PC-3 (cell line): ENCODE measurements at regions not wholly inside any gene's neighbourhood (a gene's known extent, or its start where the extent isn't known, plus 50 kb on each side); places are given as distances from the start of the nearest gene placed in this dataset.
"Not testable (repeated sequence)": the region's sequence is repeated elsewhere in the genome, so short reads cannot be mapped to it uniquely, and the experiment has no call there.

Experiments
- ATAC-seq: fragments of 200-7000 bp; cut with Tn5 transposase; 2 replicates; pipeline ENCODE4 v1.9.1; 2020; ENCODE audit warnings: mild to moderate bottlenecking, moderate library complexity
- BruUV-seq: library from RNA; stranded (reverse); fragments of 400-500 nt; replicated peaks from 2 replicates; lab custom pipeline; 2021; lab: Mats Ljungman, UMichigan
- CTCF ChIA-PET: fragments of 300-600 bp; sonication (Branson Sonifier 250); formaldehyde crosslinking; loops from one replicate; lab custom pipeline; 2022; ENCODE audit warnings: antibody characterized with exemption; lab: Charles Lee
- POLR2A ChIA-PET: fragments of 300-600 bp; sonication (Branson Sonifier 250); formaldehyde crosslinking; loops from one replicate; lab custom pipeline; 2022; ENCODE audit warnings: antibody characterized with exemption; ENCODE audit not compliant: unreplicated experiment; lab: Charles Lee
- DNase-seq: peaks from one replicate; pipeline ENCODE4 v3.0.0-alpha.2; 2015
- H2AFZ ChIP-seq: fragments of 300-600 bp; sonication (generic); 2 replicates; pipeline ENCODE4 v1.6.0; 2016; ENCODE audit warnings: antibody characterized with exemption, low read length
- H3F3A ChIP-seq: fragments of 300-600 bp; sonication (generic); one replicate; pipeline ENCODE4 v1.6.0; 2017; ENCODE audit warnings: antibody characterized with exemption, low read length, control low read depth, mild to moderate bottlenecking; ENCODE audit not compliant: unreplicated experiment
- H3K27ac ChIP-seq: fragments of 300-600 bp; sonication (generic); 2 replicates; pipeline ENCODE4 v1.5.1; 2016; ENCODE audit warnings: mild to moderate bottlenecking, low read length
- H3K27me3 ChIP-seq: fragments of 300-600 bp; sonication (generic); 2 replicates; pipeline ENCODE4 v1.6.1; 2016; ENCODE audit warnings: low read length, mixed read lengths
- H3K36me3 ChIP-seq: fragments of 300-600 bp; sonication (generic); 2 replicates; pipeline ENCODE4 v1.6.1; 2016; ENCODE audit warnings: low read depth, mixed run types, low read length, mixed read lengths
- H3K4me1 ChIP-seq: fragments of 300-600 bp; sonication (generic); 2 replicates; pipeline ENCODE4 v1.5.1; 2016; ENCODE audit warnings: low read length; ENCODE audit not compliant: insufficient read depth
- H3K4me2 ChIP-seq: fragments of 300-600 bp; sonication (generic); 2 replicates; pipeline ENCODE4 v1.6.0; 2016; ENCODE audit warnings: low read length
- H3K4me3 ChIP-seq: fragments of 300-600 bp; sonication (generic); 2 replicates; pipeline ENCODE4 v1.5.1; 2016; ENCODE audit warnings: mild to moderate bottlenecking, low read length, mixed read lengths
- H3K79me2 ChIP-seq: fragments of 300-600 bp; sonication (generic); 2 replicates; pipeline ENCODE4 v1.6.1; 2017; ENCODE audit warnings: low read length, mixed read lengths
- H3K9ac ChIP-seq: fragments of 300-600 bp; sonication (generic); 2 replicates; pipeline ENCODE4 v1.6.0; 2016; ENCODE audit warnings: mild to moderate bottlenecking, low read length
- H3K9me2 ChIP-seq: fragments of 300-600 bp; sonication (generic); replicated peaks from 2 replicates; pipeline ENCODE4 v1.6.1; 2016; ENCODE audit warnings: mixed run types, low read length, mixed read lengths
- H3K9me3 ChIP-seq: fragments of 300-600 bp; sonication (generic); 2 replicates; pipeline ENCODE4 v1.6.1; 2016; ENCODE audit warnings: low read length, mixed read lengths
- H4K20me1 ChIP-seq: fragments of 300-600 bp; sonication (generic); 2 replicates; pipeline ENCODE4 v1.6.1; 2016; ENCODE audit warnings: low read length, mixed read lengths
- CTCF ChIP-seq: fragments of 300-600 bp; sonication (generic); conservative IDR thresholded peaks from 2 replicates; pipeline ENCODE4 v1.5.1; 2017; ENCODE audit warnings: antibody characterized with exemption, low read depth, mild to moderate bottlenecking, low read length
- EZH2 ChIP-seq: fragments of 300-600 bp; sonication (generic); IDR thresholded peaks from one replicate; pipeline ENCODE4 v1.6.1; 2017; ENCODE audit warnings: antibody characterized with exemption, mild to moderate bottlenecking, low read length; ENCODE audit not compliant: unreplicated experiment
- EZH2phosphoT487 ChIP-seq: fragments of 300-600 bp; sonication (generic); IDR thresholded peaks from 2 replicates; pipeline ENCODE4 v1.6.1; 2018; ENCODE audit warnings: mild to moderate bottlenecking, antibody characterized with exemption, low read length, borderline replicate concordance
- intact Hi-C: fragments of 100-400 bp; cut with micrococcal nuclease; formaldehyde crosslinking; loops from 2 replicates; pipeline ENCODE4 v1.9.0; 2023

DNA sequence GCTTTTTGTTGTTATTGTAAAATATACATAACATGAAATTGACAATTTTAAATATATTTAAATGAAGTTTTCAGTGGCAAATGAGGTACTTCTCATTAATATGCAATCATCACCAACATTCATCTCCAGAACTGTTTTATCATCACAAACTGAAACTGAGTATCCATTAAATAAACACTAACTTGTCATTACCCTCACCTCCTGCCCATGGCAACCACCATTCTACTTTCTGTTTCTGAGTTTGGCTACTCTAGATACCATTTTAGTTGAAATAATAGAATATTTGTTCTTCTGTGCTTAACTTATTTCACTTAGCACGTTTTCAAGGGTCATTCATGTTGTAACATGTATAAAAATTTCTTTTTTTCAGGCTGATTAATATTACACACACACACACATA, 834.3 kb downstream of the PLOD2 start:
- no peak for DNase-seq
- ChIA-PET POLR2A (no interaction called here), CTCF (interaction anchor here (0.6 kb wide), 1 partner anchor 40 kb away, joined by 5 read pairs; no protein-coding TSS in a partner anchor)
- Histone ChIP-seq H3K9me2 (no peaks in the 10 kb centered on the region), H2AFZ (no peak overlapping the region), H3K36me3 (no peaks in the 10 kb centered on the region), H3K27ac (no peak overlapping the region), H4K20me1 (no peaks in the 10 kb centered on the region), H3K4me3 (no peak overlapping the region), H3K79me2 (no peaks in the 10 kb centered on the region), H3K4me2 (no peak overlapping the region), H3K9me3 (no peaks in the 10 kb centered on the region), H3K4me1 (no peaks in the 10 kb centered on the region), H3K27me3 (no peaks in the 10 kb centered on the region), H3F3A (no peaks in the 10 kb centered on the region), H3K9ac (no peak overlapping the region)
- no TSS peak for BruUV-seq
- intact Hi-C loops: no loop called here
- ATAC-seq: no peak
- no peak for TF ChIP-seq EZH2
- no peak for TF ChIP-seq EZH2phosphoT487
- TF ChIP-seq CTCF: no peak

- BruUV-seq, H3K9me3 ChIP-seq, H2AFZ ChIP-seq, intact Hi-C loops, DNase-seq, H4K20me1 ChIP-seq, H3K9me2 ChIP-seq, CTCF ChIA-PET, ATAC-seq, POLR2A ChIA-PET, H3K79me2 ChIP-seq, H3K4me1 ChIP-seq, H3K27me3 ChIP-seq, H3K36me3 ChIP-seq, H3K4me3 ChIP-seq, H3F3A ChIP-seq, H3K4me2 ChIP-seq, H3K9ac ChIP-seq, H3K27ac ChIP-seq: not testable (repeated sequence)
Observed at GRCh38 chr3:145333427-145333826, 827.6 kb downstream of the PLOD2 start.

DNA sequence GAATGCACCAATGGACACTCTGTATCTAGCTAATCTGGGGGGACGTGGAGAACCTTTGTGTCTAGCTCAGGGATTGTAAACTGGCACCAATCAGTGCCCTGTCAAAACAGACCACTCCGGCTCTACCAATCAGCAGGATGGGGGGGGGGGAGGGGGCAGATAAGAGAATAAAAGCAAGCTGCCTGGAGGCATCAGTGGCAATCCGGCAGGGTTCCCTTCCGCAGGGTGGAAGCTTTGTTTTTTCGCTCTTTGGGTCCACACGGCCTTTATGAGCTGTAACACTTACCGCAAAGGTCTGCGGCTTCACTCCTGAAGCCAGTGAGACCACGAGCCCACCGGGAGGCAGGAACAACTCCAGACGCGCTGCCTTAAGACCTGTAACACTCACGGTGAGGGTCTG, 827.1 kb downstream of the PLOD2 start:
- no peak overlapping the region for H3K4me2 ChIP-seq
- H3K79me2 ChIP-seq: no peaks in the 10 kb centered on the region
- no peak overlapping the region for H3K4me3 ChIP-seq
- ChIA-PET CTCF (no interaction called here), POLR2A (no interaction called here)
- ATAC-seq (no peak), DNase-seq (no peak)
- intact Hi-C loops: no loop called here
- no peaks in the 10 kb centered on the region for H3K9me3 ChIP-seq
- H3K4me1 ChIP-seq: no peaks in the 10 kb centered on the region
- H2AFZ ChIP-seq: no peak overlapping the region
- TF ChIP-seq CTCF (no peak), EZH2 (no peak), EZH2phosphoT487 (no peak)
- H3K9ac ChIP-seq: no peak overlapping the region
- no peaks in the 10 kb centered on the region for H4K20me1 ChIP-seq
- H3F3A ChIP-seq: no peaks in the 10 kb centered on the region
- H3K9me2 ChIP-seq: no peaks in the 10 kb centered on the region
- BruUV-seq: no TSS peak
- no peaks in the 10 kb centered on the region for H3K36me3 ChIP-seq
- H3K27me3 ChIP-seq: no peaks in the 10 kb centered on the region
- H3K27ac ChIP-seq: no peak overlapping the region
